SK-N-SH treated with all-trans-retinoic acid at 6 μM for 48 hours (cell line): ENCODE measurements at regions not wholly inside any gene's neighbourhood (a gene's known extent, or its start where the extent isn't known, plus 50 kb on each side); places are given as distances from the start of the nearest gene placed in this dataset.

ENCODE experiments used
- BACH2 ChIP-seq: fragments of 250-450 bp; sonication (Bioruptor Pico); IDR thresholded peaks from 2 replicates; pipeline ENCODE4 v1.9.0; 2021; ENCODE audit warnings: mild to moderate bottlenecking, borderline replicate concordance
- CSDC2 ChIP-seq: fragments of 250-450 bp; sonication (Bioruptor Pico); IDR thresholded peaks from 2 replicates; pipeline ENCODE4 v1.5.0; 2020; ENCODE audit warnings: mild to moderate bottlenecking, moderate library complexity
- GLIS3 ChIP-seq: fragments of 250-450 bp; sonication (Bioruptor Pico); IDR thresholded peaks from 2 replicates; pipeline ENCODE4 v1.5.0; 2020; ENCODE audit warnings: mild to moderate bottlenecking, moderate library complexity
- OSR1 ChIP-seq: fragments of 250-450 bp; sonication (Bioruptor Pico); IDR thresholded peaks from 2 replicates; pipeline ENCODE4 v1.8.0; 2022; ENCODE audit warnings: moderate library complexity, mild to moderate bottlenecking, inconsistent platforms
- PPARA ChIP-seq: fragments of 250-450 bp; sonication (Bioruptor Pico); IDR thresholded peaks from 2 replicates; pipeline ENCODE4 v1.5.0; 2020; ENCODE audit warnings: mild to moderate bottlenecking, borderline replicate concordance
- RARB ChIP-seq: fragments of 250-450 bp; sonication (Bioruptor Pico); IDR thresholded peaks from 2 replicates; pipeline ENCODE4 v1.8.0; 2021; ENCODE audit warnings: mild to moderate bottlenecking, moderate library complexity
- SNAI2 ChIP-seq: fragments of 250-450 bp; sonication (Bioruptor Pico); IDR thresholded peaks from 2 replicates; pipeline ENCODE4 v1.5.0; 2020; ENCODE audit warnings: mild to moderate bottlenecking, moderate library complexity
- TOX ChIP-seq: fragments of 250-450 bp; sonication (Bioruptor Pico); IDR thresholded peaks from 2 replicates; pipeline ENCODE4 v1.8.0; 2021; ENCODE audit warnings: mild to moderate bottlenecking, moderate library complexity, borderline replicate concordance
- ZC3H10 ChIP-seq: fragments of 250-450 bp; sonication (Bioruptor Pico); IDR thresholded peaks from 2 replicates; pipeline ENCODE4 v1.5.1; 2021; ENCODE audit warnings: mild to moderate bottlenecking, moderate library complexity
- ZFP3 ChIP-seq: fragments of 250-450 bp; sonication (Bioruptor Pico); IDR thresholded peaks from 2 replicates; pipeline ENCODE4 v1.5.0; 2020; ENCODE audit warnings: mild to moderate bottlenecking, moderate library complexity
- ZNF70 ChIP-seq: fragments of 450-650 bp; formaldehyde crosslinking; IDR thresholded peaks from 2 replicates; pipeline ENCODE4 v1.5.0; 2020; ENCODE audit warnings: mild to moderate bottlenecking, moderate library complexity
- TF ChIP-seq, protein P1 (sequence below): fragments of 250-450 bp; sonication (Bioruptor Pico); IDR thresholded peaks from 2 replicates; pipeline ENCODE4 v1.8.0; 2021; ENCODE audit warnings: low read depth, mild to moderate bottlenecking, moderate library complexity, borderline replicate concordance
- TF ChIP-seq, protein P2 (sequence below): fragments of 250-450 bp; sonication (Bioruptor Pico); IDR thresholded peaks from 2 replicates; pipeline ENCODE4 v1.5.1; 2020; ENCODE audit warnings: low read depth, mild to moderate bottlenecking, moderate library complexity
- TF ChIP-seq, protein P3 (sequence below): fragments of 250-450 bp; sonication (Bioruptor Pico); IDR thresholded peaks from 2 replicates; pipeline ENCODE4 v1.8.0; 2020; ENCODE audit warnings: mild to moderate bottlenecking, moderate library complexity, borderline replicate concordance

DNA sequence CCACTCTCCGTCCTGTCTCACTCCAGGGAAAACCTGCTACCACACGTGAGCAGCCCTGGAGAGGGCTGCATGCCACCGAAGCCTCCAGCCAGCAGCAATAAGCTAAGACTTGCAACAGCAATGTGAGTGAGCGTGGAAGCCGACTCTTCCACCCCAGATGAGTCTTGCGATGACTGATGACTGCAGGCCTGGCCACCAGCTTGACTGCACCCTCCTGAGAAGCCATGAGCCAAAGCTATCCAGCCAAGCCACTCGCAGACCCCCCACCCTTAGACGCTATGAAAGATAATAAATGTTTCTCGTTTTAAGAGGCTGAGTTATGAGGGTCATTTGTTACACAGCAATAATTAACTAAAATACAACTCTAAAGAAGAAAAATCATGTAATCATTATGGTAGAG, 118.6 kb upstream of the GALNT2 start:
- TF ChIP-seq BACH2 (no peak), SNAI2 (no peak), ZFP3 (CRISPR knock-in tag) (no peak), ZC3H10 (CRISPR knock-in tag) (no peak), RARB (CRISPR knock-in tag) (no peak), OSR1 (no peak), PPARA (no peak), GLIS3 (no peak), ZNF70 (CRISPR knock-in tag) (no peak), TOX (CRISPR knock-in tag) (no peak), CSDC2 (CRISPR knock-in tag) (no peak)
- TF ChIP-seq, protein P1, sequence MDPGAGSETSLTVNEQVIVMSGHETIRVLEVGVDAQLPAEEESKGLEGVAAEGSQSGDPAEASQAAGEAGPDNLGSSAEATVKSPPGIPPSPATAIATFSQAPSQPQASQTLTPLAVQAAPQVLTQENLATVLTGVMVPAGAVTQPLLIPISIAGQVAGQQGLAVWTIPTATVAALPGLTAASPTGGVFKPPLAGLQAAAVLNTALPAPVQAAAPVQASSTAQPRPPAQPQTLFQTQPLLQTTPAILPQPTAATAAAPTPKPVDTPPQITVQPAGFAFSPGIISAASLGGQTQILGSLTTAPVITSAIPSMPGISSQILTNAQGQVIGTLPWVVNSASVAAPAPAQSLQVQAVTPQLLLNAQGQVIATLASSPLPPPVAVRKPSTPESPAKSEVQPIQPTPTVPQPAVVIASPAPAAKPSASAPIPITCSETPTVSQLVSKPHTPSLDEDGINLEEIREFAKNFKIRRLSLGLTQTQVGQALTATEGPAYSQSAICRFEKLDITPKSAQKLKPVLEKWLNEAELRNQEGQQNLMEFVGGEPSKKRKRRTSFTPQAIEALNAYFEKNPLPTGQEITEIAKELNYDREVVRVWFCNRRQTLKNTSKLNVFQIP (CRISPR knock-in tag), result no peak
- TF ChIP-seq, protein P2, sequence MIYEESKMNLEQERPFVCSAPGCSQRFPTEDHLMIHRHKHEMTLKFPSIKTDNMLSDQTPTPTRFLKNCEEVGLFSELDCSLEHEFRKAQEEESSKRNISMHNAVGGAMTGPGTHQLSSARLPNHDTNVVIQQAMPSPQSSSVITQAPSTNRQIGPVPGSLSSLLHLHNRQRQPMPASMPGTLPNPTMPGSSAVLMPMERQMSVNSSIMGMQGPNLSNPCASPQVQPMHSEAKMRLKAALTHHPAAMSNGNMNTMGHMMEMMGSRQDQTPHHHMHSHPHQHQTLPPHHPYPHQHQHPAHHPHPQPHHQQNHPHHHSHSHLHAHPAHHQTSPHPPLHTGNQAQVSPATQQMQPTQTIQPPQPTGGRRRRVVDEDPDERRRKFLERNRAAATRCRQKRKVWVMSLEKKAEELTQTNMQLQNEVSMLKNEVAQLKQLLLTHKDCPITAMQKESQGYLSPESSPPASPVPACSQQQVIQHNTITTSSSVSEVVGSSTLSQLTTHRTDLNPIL (CRISPR knock-in tag), result no peak
- TF ChIP-seq, protein P3, sequence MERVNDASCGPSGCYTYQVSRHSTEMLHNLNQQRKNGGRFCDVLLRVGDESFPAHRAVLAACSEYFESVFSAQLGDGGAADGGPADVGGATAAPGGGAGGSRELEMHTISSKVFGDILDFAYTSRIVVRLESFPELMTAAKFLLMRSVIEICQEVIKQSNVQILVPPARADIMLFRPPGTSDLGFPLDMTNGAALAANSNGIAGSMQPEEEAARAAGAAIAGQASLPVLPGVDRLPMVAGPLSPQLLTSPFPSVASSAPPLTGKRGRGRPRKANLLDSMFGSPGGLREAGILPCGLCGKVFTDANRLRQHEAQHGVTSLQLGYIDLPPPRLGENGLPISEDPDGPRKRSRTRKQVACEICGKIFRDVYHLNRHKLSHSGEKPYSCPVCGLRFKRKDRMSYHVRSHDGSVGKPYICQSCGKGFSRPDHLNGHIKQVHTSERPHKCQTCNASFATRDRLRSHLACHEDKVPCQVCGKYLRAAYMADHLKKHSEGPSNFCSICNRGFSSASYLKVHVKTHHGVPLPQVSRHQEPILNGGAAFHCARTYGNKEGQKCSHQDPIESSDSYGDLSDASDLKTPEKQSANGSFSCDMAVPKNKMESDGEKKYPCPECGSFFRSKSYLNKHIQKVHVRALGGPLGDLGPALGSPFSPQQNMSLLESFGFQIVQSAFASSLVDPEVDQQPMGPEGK (CRISPR knock-in tag), result no peak
